Gastrocnemius medialis (tissue), 4 donors: ENCODE measurements at regions not wholly inside any gene's neighbourhood (a gene's known extent, or its start where the extent isn't known, plus 50 kb on each side); places are given as distances from the start of the nearest gene placed in this dataset.

Experiments used
- CTCF ChIP-seq, 5 experiments: fragments of 450-650 bp in 3 of 5; fragments of 200-600 bp in 2 of 5; sonication (generic) in 2 of 5; IDR thresholded peaks in 4 of 5; conservative IDR thresholded peaks in 1 of 5; 1 replicate in 4 of 5; 2 replicates in 1 of 5; pipeline ENCODE4 v1.5.1; 2016 to 2019; ENCODE audit warnings: antibody characterized with exemption in 5 of 5, mild to moderate bottlenecking in 3 of 5, moderate library complexity in 3 of 5
- POLR2A ChIP-seq, 2 donors: fragments of 450-650 bp; IDR thresholded peaks; one replicate each; pipeline ENCODE4 v1.6.1; 2017; ENCODE audit warnings: antibody characterized with exemption in 2 of 2, mild to moderate bottlenecking in 2 of 2, moderate library complexity in 2 of 2

GRCh38 chr17:34008125-34008524 is 247.0 kb upstream of the CCL2 start:
- no peak for TF ChIP-seq CTCF (IDR thresholded peaks at IDR 0.05 in 4 of 5, conservative IDR thresholded peaks at IDR 0.05 in 1 of 5)
- no peak for TF ChIP-seq POLR2A (IDR thresholded peaks at IDR 0.05)
